IMR-90 (cell line): ENCODE measurements at regions not wholly inside any gene's neighbourhood (a gene's known extent, or its start where the extent isn't known, plus 50 kb on each side); places are given as distances from the start of the nearest gene placed in this dataset.
A peak's percentile ranks its signal among the peaks of the same experiment; 100 is the strongest.

Experiments
- ATAC-seq: fragments of 200-7000 bp; cut with Tn5 transposase; 2 replicates; pipeline ENCODE4 v1.9.1; 2020; ENCODE audit warnings: low read depth, mild to moderate bottlenecking, moderate library complexity
- BruUV-seq: library from RNA; stranded (reverse); fragments of 400-500 nt; replicated peaks from 2 replicates; lab custom pipeline; 2021; lab: Mats Ljungman, UMichigan
- CTCF ChIA-PET: fragments of 300-600 bp; formaldehyde crosslinking; extraction: SDS; loops from one replicate; lab custom pipeline; 2021; ENCODE audit warnings: antibody characterized with exemption; lab: Yijun Ruan, JAX
- POLR2A ChIA-PET: fragments of 300-600 bp; sonication (Branson Sonifier 250); formaldehyde crosslinking; loops from one replicate; lab custom pipeline; 2022; ENCODE audit warnings: antibody characterized with exemption; ENCODE audit not compliant: unreplicated experiment; lab: Charles Lee
- DNase-seq: peaks from one replicate; pipeline ENCODE4 v3.0.0; 2013
- H2AFZ ChIP-seq: replicated peaks from 2 replicates; pipeline ENCODE3; 2013; ENCODE audit warnings: low read length, mild to moderate bottlenecking; ENCODE audit not compliant: poor library complexity
- H2AK5ac ChIP-seq: 2 replicates; pipeline ENCODE4 v1.6.1; 2013; ENCODE audit warnings: low read depth, low read length, inconsistent platforms
- H2AK9ac ChIP-seq: replicated peaks from 2 replicates; pipeline ENCODE3; 2013; ENCODE audit warnings: mild to moderate bottlenecking, low read depth, low read length, moderate library complexity; ENCODE audit not compliant: poor library complexity
- H2BK120ac ChIP-seq: 2 replicates; pipeline ENCODE4 v1.6.1; 2013; ENCODE audit warnings: low read depth, low read length, inconsistent platforms
- H2BK15ac ChIP-seq: 3 replicates; pipeline ENCODE4 v1.6.1; 2013; ENCODE audit warnings: low read depth, low read length, inconsistent platforms
- H2BK20ac ChIP-seq: 2 replicates; pipeline ENCODE4 v1.6.1; 2013; ENCODE audit warnings: low read depth, mild to moderate bottlenecking, inconsistent platforms, low read length, moderate library complexity
- H2BK5ac ChIP-seq: 2 replicates; pipeline ENCODE4 v1.6.1; 2013; ENCODE audit warnings: mild to moderate bottlenecking, low read depth, low read length, inconsistent platforms; ENCODE audit not compliant: poor library complexity, severe bottlenecking
- H3K14ac ChIP-seq: replicated peaks from 2 replicates; pipeline ENCODE4 v1.6.1; 2013; ENCODE audit warnings: low read depth, low read length, inconsistent platforms
- H3K18ac ChIP-seq: 2 replicates; pipeline ENCODE4 v1.6.1; 2013; ENCODE audit warnings: low read depth, low read length, control low read depth
- H3K23ac ChIP-seq: 2 replicates; pipeline ENCODE4 v1.6.1; 2013; ENCODE audit warnings: low read depth, low read length, inconsistent platforms
- H3K27ac ChIP-seq: 2 replicates; pipeline ENCODE4 v1.5.1; 2013; ENCODE audit warnings: mild to moderate bottlenecking, control low read depth, low read length; ENCODE audit not compliant: insufficient read depth
- H3K27me3 ChIP-seq: 2 replicates; pipeline ENCODE4 v1.6.1; 2013; ENCODE audit warnings: low read length; ENCODE audit not compliant: control insufficient read depth, insufficient read depth
- H3K36me3 ChIP-seq: 2 replicates; pipeline ENCODE4 v1.6.1; 2013; ENCODE audit warnings: low read length, mixed read lengths; ENCODE audit not compliant: control insufficient read depth, insufficient read depth
- H3K4ac ChIP-seq: 2 replicates; pipeline ENCODE4 v1.6.1; 2013; ENCODE audit warnings: low read depth, low read length, inconsistent platforms
- H3K4me1 ChIP-seq: 2 replicates; pipeline ENCODE4 v1.6.1; 2013; ENCODE audit warnings: low read length, mixed read lengths; ENCODE audit not compliant: control insufficient read depth, insufficient read depth
- H3K4me2 ChIP-seq: 2 replicates; pipeline ENCODE4 v1.6.1; 2013; ENCODE audit warnings: low read depth, mild to moderate bottlenecking, control low read depth, low read length, moderate library complexity
- H3K4me3 ChIP-seq: 2 replicates; pipeline ENCODE4 v1.5.1; 2013; ENCODE audit warnings: low read depth, mild to moderate bottlenecking, control low read depth, low read length, moderate library complexity; ENCODE audit not compliant: insufficient read depth
- H3K56ac ChIP-seq: 2 replicates; pipeline ENCODE4 v1.6.1; 2013; ENCODE audit warnings: low read length, inconsistent platforms; ENCODE audit not compliant: insufficient read depth; ENCODE audit errors: extremely low read depth
- H3K79me1 ChIP-seq, 2 experiments: 2 replicates each; pipeline ENCODE4 v1.6.1; 2013; ENCODE audit warnings: low read length in 2 of 2, inconsistent platforms in 1 of 2, low read depth in 1 of 2
- H3K9ac ChIP-seq: 2 replicates; pipeline ENCODE4 v1.6.1; 2013; ENCODE audit warnings: low read depth, low read length, control low read depth
- H3K9me1 ChIP-seq: 2 replicates; pipeline ENCODE4 v1.6.1; 2013; ENCODE audit warnings: low read length, inconsistent platforms; ENCODE audit not compliant: insufficient read depth
- H3K9me3 ChIP-seq: 2 replicates; pipeline ENCODE4 v1.6.1; 2013; ENCODE audit warnings: low read length; ENCODE audit not compliant: control insufficient read depth, insufficient read depth
- H4K20me1 ChIP-seq: 2 replicates; pipeline ENCODE4 v1.6.1; 2013; ENCODE audit warnings: low read length, inconsistent platforms; ENCODE audit not compliant: insufficient read depth
- H4K5ac ChIP-seq: 2 replicates; pipeline ENCODE4 v1.6.1; 2013; ENCODE audit warnings: mild to moderate bottlenecking, low read depth, low read length, control low read depth
- H4K8ac ChIP-seq, 2 experiments: 2 replicates each; pipeline ENCODE4 v1.6.1; 2013; ENCODE audit warnings: low read depth in 2 of 2, low read length in 2 of 2, control low read depth in 1 of 2, inconsistent platforms in 1 of 2
- H4K91ac ChIP-seq: 2 replicates; pipeline ENCODE4 v1.6.1; 2013; ENCODE audit warnings: low read depth, low read length, inconsistent platforms; ENCODE audit not compliant: insufficient read depth
- MAZ ChIP-seq: IDR thresholded peaks from 2 replicates; pipeline ENCODE4 v1.6.1; 2012; ENCODE audit warnings: low read depth, mild to moderate bottlenecking, low read length, improper control_type of control experiment, moderate library complexity, borderline replicate concordance
- WGBS, 2 experiments: methylation state at CpG; one replicate each; pipeline versions ENCODE4 v1.1.5 to v1.1.7; 2013; ENCODE audit warnings: missing lambda C conversion rate in 2 of 2; ENCODE audit not compliant: insufficient read length in 1 of 2; ENCODE audit errors: extremely low coverage in 2 of 2; 5-methylcytosine and 5-hydroxymethylcytosine counted together
- dilution Hi-C: fragments of 300-500 bp; cut with HindIII; formaldehyde crosslinking; loops from one replicate; pipeline ENCODE4 v1.14.3; 2018; ENCODE audit warnings: low sequenced_read_pairs; ENCODE audit not compliant: unreplicated experiment
- in situ Hi-C: fragments of 300-500 bp; cut with MboI; formaldehyde crosslinking; loops from 3 replicates; pipeline ENCODE4 v1.14.3; 2019; ENCODE audit warnings: low sequenced_read_pairs, inconsistent platforms, mixed read lengths
- intact Hi-C: fragments of 100-400 bp; cut with micrococcal nuclease; formaldehyde crosslinking; loops from 2 replicates; pipeline ENCODE4 v1.10.0; 2022

GRCh38 chr10:30791197-30791611 lies 161.7 kb upstream of the LYZL2 start:
- Histone ChIP-seq H3K27ac (no peak overlapping the region), H3K56ac (no peak overlapping the region), H3K9me1 (peaks cover 9% of the 10 kb centered on the region; the same call in 1 of the 2 replicates), H3K4ac (no peak overlapping the region), H2AK9ac (no peak overlapping the region), H4K5ac (no peak overlapping the region), H3K18ac (no peak overlapping the region), H3K4me1 (0 out of 2 replicates have a peak, but pooled peaks cover under 1% of the 10 kb centered on the region), H2BK120ac (peak overlapping the region; percentile 31), H2AK5ac (peak overlapping the region; percentile 65), H3K79me1 (no peaks in the 10 kb centered on the region), H4K20me1 (no peaks in the 10 kb centered on the region), H4K91ac (no peak overlapping the region), H3K4me3 (no peak overlapping the region), H3K27me3 (no peaks in the 10 kb centered on the region), H3K23ac (peak overlapping the region; percentile 5; the same call in 1 of the 2 replicates), H3K4me2 (no peak overlapping the region), H2BK15ac (no peak overlapping the region), H4K8ac (no peak overlapping the region), H3K9ac (no peak overlapping the region), H2BK20ac (no peak overlapping the region), H3K9me3 (no peaks in the 10 kb centered on the region), H3K36me3 (no peaks in the 10 kb centered on the region), H3K14ac (no peak overlapping the region), H2BK5ac (no peak overlapping the region), H2AFZ (no peak overlapping the region)
- POLR2A ChIA-PET, result no interaction called here
- ATAC-seq (no peak), DNase-seq (no peak)
- no peak for TF ChIP-seq MAZ
- intact Hi-C loops, result no loop called here
- dilution Hi-C loops, result no loop called here
- BruUV-seq, result no TSS peak
- in situ Hi-C loops, result no loop called here
- CTCF ChIA-PET, result no interaction called here
- no CpG with 5 or more reads among the region's 5 CpGs for WGBS, 2 experiments
